Gastrocnemius medialis (tissue), 4 donors: ENCODE measurements at regions not wholly inside any gene's neighbourhood (a gene's known extent, or its start where the extent isn't known, plus 50 kb on each side); places are given as distances from the start of the nearest gene placed in this dataset.

Experiments
- CTCF ChIP-seq, 5 experiments: fragments of 450-650 bp in 3 of 5; fragments of 200-600 bp in 2 of 5; sonication (generic) in 2 of 5; IDR thresholded peaks in 4 of 5; conservative IDR thresholded peaks in 1 of 5; 1 replicate in 4 of 5; 2 replicates in 1 of 5; pipeline ENCODE4 v1.5.1; 2016 to 2019; ENCODE audit warnings: antibody characterized with exemption in 5 of 5, mild to moderate bottlenecking in 3 of 5, moderate library complexity in 3 of 5
- POLR2A ChIP-seq, 2 donors: fragments of 450-650 bp; IDR thresholded peaks; one replicate each; pipeline ENCODE4 v1.6.1; 2017; ENCODE audit warnings: antibody characterized with exemption in 2 of 2, mild to moderate bottlenecking in 2 of 2, moderate library complexity in 2 of 2

DNA sequence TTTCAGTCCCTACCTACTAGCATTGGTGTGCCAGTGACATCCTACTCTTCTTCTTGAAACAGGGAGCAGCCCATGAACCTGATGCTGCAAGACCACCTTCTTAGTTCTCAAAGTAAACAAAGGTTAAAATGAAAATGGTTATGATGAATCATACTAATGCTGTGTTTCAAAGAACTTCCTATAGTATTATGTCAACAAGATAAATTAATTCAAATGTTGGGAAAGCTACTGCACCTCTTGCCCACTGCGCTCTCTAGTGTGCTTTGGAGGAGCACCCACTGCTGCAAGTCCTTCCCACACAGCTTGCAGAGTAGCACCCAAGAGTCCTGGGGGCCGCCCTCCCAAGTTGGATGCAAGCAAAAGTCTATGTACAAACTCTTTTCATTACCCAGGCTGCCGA, 81.1 kb downstream of the CD200R1L start:
- no peak for TF ChIP-seq CTCF (IDR thresholded peaks at IDR 0.05 in 4 of 5, conservative IDR thresholded peaks at IDR 0.05 in 1 of 5)
- no peak for TF ChIP-seq POLR2A (IDR thresholded peaks at IDR 0.05)
